ENCODE measurements at regions not wholly inside any gene's neighbourhood (a gene's known extent, or its start where the extent isn't known, plus 50 kb on each side); places are given as distances from the start of the nearest gene placed in this dataset.

DNA sequence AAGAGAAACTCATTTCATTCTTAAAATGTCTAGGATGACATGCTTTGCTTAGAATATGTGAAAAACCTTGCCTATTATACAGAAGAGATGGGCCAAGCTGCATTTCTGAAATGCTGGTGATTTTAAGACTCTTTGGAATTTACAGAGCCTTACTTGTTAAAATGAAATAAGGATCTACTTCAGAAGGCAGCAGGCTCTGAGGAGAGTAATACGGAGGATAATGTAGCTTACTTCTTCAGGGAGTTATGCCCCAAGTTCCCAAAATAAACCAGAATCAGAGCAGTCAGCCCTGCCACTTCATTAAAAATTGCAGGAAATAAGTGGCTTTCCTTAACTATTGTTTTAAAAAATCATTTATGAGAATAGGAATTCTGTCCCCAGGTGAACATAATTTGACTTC, 1000.3 kb upstream of the RAG2 start:
- Histone ChIP-seq H3K27me3 (ENCODE audit: insufficient read depth, low read length) (no peaks in the 10 kb centered on the region), H2AFZ (ENCODE audit: low read depth, low read length) (no peak overlapping the region), H3K9me3 (ENCODE audit: low read length) (no peaks in the 10 kb centered on the region), H3K4me3 (ENCODE audit: low read length) (no peak overlapping the region), H3K36me3 (ENCODE audit: insufficient read depth, low read length) (no peaks in the 10 kb centered on the region), H3K4me1 (ENCODE audit: insufficient read depth, low read length) (no peaks in the 10 kb centered on the region)

DNA sequence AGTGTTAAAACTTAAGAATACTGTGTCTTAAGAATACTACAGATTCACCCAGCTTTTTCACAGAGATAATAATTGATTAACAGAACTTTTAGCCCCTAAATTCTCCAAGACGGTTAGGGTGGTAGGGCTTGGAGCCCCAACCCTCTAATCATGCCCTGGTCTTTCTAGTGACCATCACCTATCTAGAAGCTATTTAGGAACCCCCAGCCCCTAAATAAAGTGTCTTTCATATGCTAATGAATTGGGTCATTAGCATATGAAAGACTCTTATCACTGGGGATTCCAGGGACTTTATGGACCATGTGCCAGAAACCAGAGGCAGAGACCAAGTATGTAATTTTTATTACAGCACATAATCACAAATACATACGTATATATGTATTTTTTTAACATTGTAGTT, 999.7 kb upstream of the RAG2 start:
- no peaks in the 10 kb centered on the region for H3K27me3 ChIP-seq (ENCODE audit: insufficient read depth, low read length)
- no peak overlapping the region for H2AFZ ChIP-seq (ENCODE audit: low read depth, low read length)
- H3K4me3 ChIP-seq (ENCODE audit: low read length), result no peak overlapping the region
- no peaks in the 10 kb centered on the region for H3K36me3 ChIP-seq (ENCODE audit: insufficient read depth, low read length)
- H3K9me3 ChIP-seq (ENCODE audit: low read length), result no peaks in the 10 kb centered on the region
- H3K4me1 ChIP-seq (ENCODE audit: insufficient read depth, low read length), result no peaks in the 10 kb centered on the region

GRCh38 chr11:37595845-37596244, 997.8 kb upstream of the RAG2 start:
- H3K27me3 ChIP-seq (ENCODE audit: insufficient read depth, low read length), result no peaks in the 10 kb centered on the region
- H3K4me1 ChIP-seq (ENCODE audit: insufficient read depth, low read length), result no peaks in the 10 kb centered on the region
- H2AFZ ChIP-seq (ENCODE audit: low read depth, low read length), result no peak overlapping the region
- no peaks in the 10 kb centered on the region for H3K9me3 ChIP-seq (ENCODE audit: low read length)
- H3K36me3 ChIP-seq (ENCODE audit: insufficient read depth, low read length), result no peaks in the 10 kb centered on the region
- no peak overlapping the region for H3K4me3 ChIP-seq (ENCODE audit: low read length)

GRCh38 chr11:37574361-37574760, 976.3 kb upstream of the RAG2 start:
- Histone ChIP-seq H3K36me3 (ENCODE audit: insufficient read depth, low read length) (no peaks in the 10 kb centered on the region), H3K4me3 (ENCODE audit: low read length) (no peak overlapping the region)

DNA sequence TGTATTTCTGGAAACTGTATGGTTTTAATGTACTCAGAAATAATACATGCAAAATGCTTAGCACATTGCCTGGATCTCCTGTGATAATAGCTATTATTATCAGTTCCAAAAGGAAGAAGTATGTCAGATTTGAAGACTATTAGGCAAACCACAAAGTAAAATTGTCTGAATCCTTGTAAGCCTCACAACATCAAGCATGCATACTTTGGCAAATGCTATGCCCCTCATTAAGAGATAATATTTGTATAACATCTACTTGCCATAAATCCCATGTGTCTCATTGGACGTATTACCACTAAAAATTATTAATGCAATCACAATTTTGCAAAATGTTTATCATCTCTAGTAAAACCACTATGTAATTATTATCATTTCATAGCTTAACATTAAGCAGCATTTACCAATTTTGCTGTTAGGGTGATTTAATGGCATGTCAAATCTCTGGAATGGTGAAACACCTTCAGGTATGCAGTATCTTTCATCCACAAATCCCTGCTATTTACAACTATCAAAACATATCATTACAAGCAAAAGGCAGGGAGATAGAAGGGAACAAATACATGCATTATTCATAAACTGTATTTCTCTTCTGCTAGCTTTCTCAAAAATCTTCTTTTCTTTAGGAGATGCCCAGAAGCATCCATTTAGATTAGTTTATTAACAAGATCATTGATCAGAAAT, 974.6 kb upstream of the RAG2 start:
- no peaks in the 10 kb centered on the region for H3K4me1 ChIP-seq (ENCODE audit: insufficient read depth, low read length)
- no peak overlapping the region for H3K4me3 ChIP-seq (ENCODE audit: low read length)
- H2AFZ ChIP-seq (ENCODE audit: low read depth, low read length), result no peak overlapping the region
- no peaks in the 10 kb centered on the region for H3K9me3 ChIP-seq (ENCODE audit: low read length)
- H3K36me3 ChIP-seq (ENCODE audit: insufficient read depth, low read length), result no peaks in the 10 kb centered on the region
- H3K27me3 ChIP-seq (ENCODE audit: insufficient read depth, low read length), result no peaks in the 10 kb centered on the region

More at GRCh38 chr11:37574361-37574760, 976.3 kb upstream of the RAG2 start:
- no peaks in the 10 kb centered on the region for H3K9me3 ChIP-seq (ENCODE audit: low read length)
- no peaks in the 10 kb centered on the region for H3K27me3 ChIP-seq (ENCODE audit: insufficient read depth, low read length)
- no peaks in the 10 kb centered on the region for H3K4me1 ChIP-seq (ENCODE audit: insufficient read depth, low read length)
- H2AFZ ChIP-seq (ENCODE audit: low read depth, low read length), result no peak overlapping the region

DNA sequence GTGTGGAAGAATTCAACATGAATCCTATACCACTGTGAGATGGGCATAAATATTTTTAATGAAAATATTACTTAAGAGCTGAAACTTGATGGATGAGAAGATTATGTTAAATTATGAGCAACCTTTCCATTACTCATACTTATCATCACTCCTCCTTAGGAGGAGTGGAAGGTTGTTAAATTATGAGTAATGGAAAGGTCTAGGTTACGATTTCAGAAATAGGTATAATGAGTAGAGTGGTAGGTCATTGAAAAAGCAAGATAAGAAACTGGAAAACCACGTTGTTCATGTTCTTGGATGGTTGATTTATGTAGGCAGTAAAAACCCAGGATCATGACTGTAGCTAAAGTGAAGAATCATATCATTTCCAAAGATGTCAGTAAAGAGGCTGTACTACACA, 973.2 kb upstream of the RAG2 start:
- Histone ChIP-seq H3K27me3 (ENCODE audit: insufficient read depth, low read length) (no peaks in the 10 kb centered on the region), H3K36me3 (ENCODE audit: insufficient read depth, low read length) (no peaks in the 10 kb centered on the region), H2AFZ (ENCODE audit: low read depth, low read length) (no peak overlapping the region), H3K9me3 (ENCODE audit: low read length) (no peaks in the 10 kb centered on the region), H3K4me1 (ENCODE audit: insufficient read depth, low read length) (no peaks in the 10 kb centered on the region), H3K4me3 (ENCODE audit: low read length) (no peak overlapping the region)

GRCh38 chr11:37560991-37561390, 963.0 kb upstream of the RAG2 start:
- H2AFZ ChIP-seq (ENCODE audit: low read depth, low read length), result no peak overlapping the region
- no peaks in the 10 kb centered on the region for H3K36me3 ChIP-seq (ENCODE audit: insufficient read depth, low read length)
- H3K4me3 ChIP-seq (ENCODE audit: low read length), result no peak overlapping the region
- H3K9me3 ChIP-seq (ENCODE audit: low read length), result no peaks in the 10 kb centered on the region
- H3K27me3 ChIP-seq (ENCODE audit: insufficient read depth, low read length), result no peaks in the 10 kb centered on the region
- H3K4me1 ChIP-seq (ENCODE audit: insufficient read depth, low read length), result no peaks in the 10 kb centered on the region

DNA sequence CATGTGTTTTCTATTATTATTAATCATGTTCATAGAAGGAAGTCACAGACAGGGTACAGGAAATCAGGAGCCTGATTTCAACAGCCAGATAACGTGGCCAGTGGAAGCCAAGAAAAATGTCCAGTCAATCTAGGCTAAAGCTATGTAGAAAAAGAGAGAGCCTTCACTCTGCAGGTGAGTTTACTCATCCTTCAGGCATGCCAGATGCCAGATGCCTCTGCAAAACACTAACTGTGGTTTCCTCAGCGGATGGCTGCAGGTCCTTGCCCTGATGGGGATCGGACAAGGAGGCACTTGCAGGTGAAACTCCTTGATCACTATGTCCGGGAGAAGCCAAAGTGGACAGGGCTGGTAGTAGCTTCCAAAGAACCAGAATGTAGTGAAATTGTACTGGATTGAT, 962.3 kb upstream of the RAG2 start:
- Histone ChIP-seq H3K4me3 (ENCODE audit: low read length) (no peak overlapping the region), H3K27me3 (ENCODE audit: insufficient read depth, low read length) (no peaks in the 10 kb centered on the region), H2AFZ (ENCODE audit: low read depth, low read length) (no peak overlapping the region), H3K36me3 (ENCODE audit: insufficient read depth, low read length) (no peaks in the 10 kb centered on the region), H3K4me1 (ENCODE audit: insufficient read depth, low read length) (no peaks in the 10 kb centered on the region), H3K9me3 (ENCODE audit: low read length) (no peaks in the 10 kb centered on the region)

DNA sequence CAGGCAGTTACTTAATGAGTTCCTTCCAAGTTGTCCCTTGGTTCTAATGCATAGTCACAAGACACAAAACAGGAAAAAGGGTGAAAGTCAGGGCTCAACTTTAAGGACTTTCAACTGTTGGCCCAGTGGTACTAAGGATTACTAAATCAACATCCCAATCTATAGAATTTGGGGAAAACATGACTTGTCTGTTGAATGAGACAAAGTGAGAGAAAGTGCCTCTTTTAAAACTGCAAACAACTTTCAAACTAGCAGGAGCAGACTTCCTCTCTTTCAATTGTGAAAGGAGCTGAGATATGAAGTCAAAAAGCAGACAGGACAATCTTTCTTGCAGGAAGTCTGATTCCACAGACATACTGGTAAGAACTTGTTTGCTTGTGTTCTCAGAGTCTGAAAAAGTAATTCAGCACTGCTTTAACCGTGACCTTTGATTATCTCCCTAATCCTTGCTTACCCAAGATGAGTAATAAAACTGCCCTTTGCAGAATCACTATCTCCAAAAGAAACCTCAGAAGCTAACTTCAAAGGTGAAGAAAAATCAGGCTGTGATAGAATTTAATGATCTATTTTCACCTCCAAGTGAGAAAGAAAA, 960.7 kb upstream of the RAG2 start:
- Histone ChIP-seq H3K36me3 (ENCODE audit: insufficient read depth, low read length) (no peaks in the 10 kb centered on the region), H3K9me3 (ENCODE audit: low read length) (no peaks in the 10 kb centered on the region), H3K4me1 (ENCODE audit: insufficient read depth, low read length) (no peaks in the 10 kb centered on the region), H2AFZ (ENCODE audit: low read depth, low read length) (no peak overlapping the region), H3K27me3 (ENCODE audit: insufficient read depth, low read length) (no peaks in the 10 kb centered on the region), H3K4me3 (ENCODE audit: low read length) (no peak overlapping the region)

- H3K27me3 ChIP-seq (ENCODE audit: insufficient read depth, low read length), result no peaks in the 10 kb centered on the region
- no peaks in the 10 kb centered on the region for H3K9me3 ChIP-seq (ENCODE audit: low read length)
- no peaks in the 10 kb centered on the region for H3K4me1 ChIP-seq (ENCODE audit: insufficient read depth, low read length)
- H2AFZ ChIP-seq (ENCODE audit: low read depth, low read length), result no peak overlapping the region
- no peaks in the 10 kb centered on the region for H3K36me3 ChIP-seq (ENCODE audit: insufficient read depth, low read length)
- H3K4me3 ChIP-seq (ENCODE audit: low read length), result no peak overlapping the region
Measured at GRCh38 chr11:37557990-37558389, 960.0 kb upstream of the RAG2 start.

DNA sequence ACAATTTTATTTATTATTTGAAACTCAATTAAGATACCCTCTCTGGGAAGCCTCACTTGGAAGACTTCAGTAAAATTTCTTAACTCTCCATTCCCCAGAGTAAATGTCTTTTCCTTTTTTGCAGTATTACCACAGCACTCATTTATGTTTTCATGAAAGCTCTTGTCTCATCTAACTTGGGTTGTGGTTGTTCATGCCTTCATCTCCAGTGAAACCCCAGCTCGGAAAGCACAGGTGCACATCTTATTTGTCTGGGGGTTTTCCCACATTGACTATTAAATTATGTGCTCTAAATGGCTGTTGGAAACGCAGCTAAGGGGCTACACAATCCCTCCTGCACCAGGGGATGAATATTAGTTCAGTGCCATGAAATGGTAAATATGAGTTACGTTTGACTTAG, 954.2 kb upstream of the RAG2 start:
- Histone ChIP-seq H3K9me3 (ENCODE audit: low read length) (no peaks in the 10 kb centered on the region), H3K36me3 (ENCODE audit: insufficient read depth, low read length) (no peaks in the 10 kb centered on the region), H3K4me1 (ENCODE audit: insufficient read depth, low read length) (no peaks in the 10 kb centered on the region), H2AFZ (ENCODE audit: low read depth, low read length) (no peak overlapping the region), H3K4me3 (ENCODE audit: low read length) (no peak overlapping the region), H3K27me3 (ENCODE audit: insufficient read depth, low read length) (no peaks in the 10 kb centered on the region)

DNA sequence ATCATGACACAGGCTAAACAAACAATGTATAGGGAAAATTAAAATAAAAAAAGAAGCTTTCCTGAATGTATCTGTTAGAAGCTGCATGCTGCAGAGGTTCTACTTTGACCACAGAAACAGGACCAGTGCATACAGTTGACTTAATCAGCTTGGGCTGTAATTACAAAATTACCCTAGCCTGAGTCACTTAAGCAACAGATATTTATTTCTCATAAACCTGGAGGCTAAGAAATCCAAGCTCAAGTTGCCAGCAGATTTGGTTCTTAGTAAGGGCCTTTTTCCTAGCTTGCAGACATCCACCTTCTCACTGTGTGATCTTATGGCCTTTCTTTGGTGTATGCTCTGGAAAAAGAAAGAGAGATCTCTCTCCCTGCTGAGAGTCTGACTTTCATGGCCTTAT, 946.5 kb upstream of the RAG2 start:
- Histone ChIP-seq H3K9me3 (ENCODE audit: low read length) (no peaks in the 10 kb centered on the region), H3K27me3 (ENCODE audit: insufficient read depth, low read length) (no peaks in the 10 kb centered on the region), H2AFZ (ENCODE audit: low read depth, low read length) (no peak overlapping the region), H3K4me1 (ENCODE audit: insufficient read depth, low read length) (no peaks in the 10 kb centered on the region), H3K4me3 (ENCODE audit: low read length) (no peak overlapping the region), H3K36me3 (ENCODE audit: insufficient read depth, low read length) (no peaks in the 10 kb centered on the region)

DNA sequence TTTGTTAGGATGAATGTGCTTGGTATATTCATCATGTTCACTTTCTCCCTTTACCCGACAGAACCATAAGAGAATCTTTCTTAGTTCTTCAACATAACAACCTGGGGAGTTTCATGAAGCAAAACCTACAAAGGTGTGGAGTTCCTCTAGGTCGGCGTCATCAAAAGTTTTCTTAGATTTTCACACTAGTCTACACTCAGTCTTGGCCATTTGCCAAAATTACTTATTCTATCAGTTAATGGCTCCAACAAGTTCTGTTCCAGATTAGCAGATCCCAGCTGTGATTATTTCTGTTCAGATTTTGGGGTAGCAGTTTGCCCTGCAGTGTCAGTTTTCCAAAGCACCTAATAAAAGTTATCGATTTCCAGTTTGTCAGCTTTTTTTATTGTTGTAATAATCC, 935.8 kb upstream of the RAG2 start:
- Histone ChIP-seq H3K9me3 (ENCODE audit: low read length) (no peaks in the 10 kb centered on the region), H3K4me1 (ENCODE audit: insufficient read depth, low read length) (no peaks in the 10 kb centered on the region), H3K4me3 (ENCODE audit: low read length) (no peak overlapping the region), H2AFZ (ENCODE audit: low read depth, low read length) (no peak overlapping the region), H3K36me3 (ENCODE audit: insufficient read depth, low read length) (no peaks in the 10 kb centered on the region), H3K27me3 (ENCODE audit: insufficient read depth, low read length) (no peaks in the 10 kb centered on the region)

DNA sequence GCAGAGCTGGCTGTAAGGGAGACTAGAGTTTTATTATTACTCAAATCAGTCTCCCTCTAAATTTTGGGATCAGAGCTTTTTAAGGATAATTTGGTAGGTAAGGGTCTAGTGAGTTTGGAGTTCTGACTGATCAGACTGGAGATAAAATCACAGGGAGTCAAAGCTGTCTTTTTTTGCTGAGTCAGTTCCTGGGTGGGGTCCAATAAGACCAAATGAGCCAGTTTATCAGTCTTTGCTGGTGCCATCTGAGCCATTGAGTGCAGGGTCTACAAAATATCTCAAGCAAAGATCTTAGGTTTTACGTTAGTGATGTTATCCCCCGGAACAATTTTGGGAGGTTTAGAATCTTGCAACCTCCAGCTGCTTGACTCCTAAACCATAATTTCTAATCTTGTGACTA, 935.1 kb upstream of the RAG2 start:
- Histone ChIP-seq H2AFZ (ENCODE audit: low read depth, low read length) (no peak overlapping the region), H3K27me3 (ENCODE audit: insufficient read depth, low read length) (no peaks in the 10 kb centered on the region), H3K4me1 (ENCODE audit: insufficient read depth, low read length) (no peaks in the 10 kb centered on the region), H3K36me3 (ENCODE audit: insufficient read depth, low read length) (no peaks in the 10 kb centered on the region), H3K4me3 (ENCODE audit: low read length) (no peak overlapping the region), H3K9me3 (ENCODE audit: low read length) (no peaks in the 10 kb centered on the region)
